Ascending aorta (tissue), 2 donors: ENCODE measurements at regions not wholly inside any gene's neighbourhood (a gene's known extent, or its start where the extent isn't known, plus 50 kb on each side); places are given as distances from the start of the nearest gene placed in this dataset.

Experiments
- DNase-seq, 2 donors: peaks; one replicate each; pipeline ENCODE4 v3.0.0-alpha.2; 2019; ENCODE audit warnings: low spot score in 2 of 2
- H3K27ac ChIP-seq, 2 donors: fragments of 200-600 bp; sonication (generic); one replicate each; pipeline ENCODE4 v1.5.1; 2016 to 2017; ENCODE audit warnings: mild to moderate bottlenecking in 1 of 2
- H3K27me3 ChIP-seq: fragments of 200-600 bp; sonication (generic); one replicate; pipeline ENCODE4 v1.5.1; 2017
- H3K36me3 ChIP-seq, 2 donors: fragments of 200-600 bp; sonication (generic); one replicate each; pipeline ENCODE4 v1.5.1; 2016
- H3K4me1 ChIP-seq, 2 donors: fragments of 200-600 bp; sonication (generic); one replicate each; pipeline ENCODE4 v1.5.1; 2016 to 2017; ENCODE audit warnings: mild to moderate bottlenecking in 1 of 2
- H3K4me3 ChIP-seq, 2 donors: fragments of 200-600 bp; sonication (generic); one replicate each; pipeline ENCODE4 v1.5.1; 2016 to 2017; ENCODE audit warnings: mild to moderate bottlenecking in 1 of 2
- H3K9me3 ChIP-seq, 2 donors: fragments of 200-600 bp; sonication (generic); one replicate each; pipeline ENCODE4 v1.5.1; 2016
- intact Hi-C: fragments of 100-400 bp; cut with DNase I; formaldehyde crosslinking; loops from one replicate; pipeline ENCODE4 v1.15.1; 2023
- TF ChIP-seq, protein P1 (sequence below), 3 experiments: fragments of 200-600 bp in 2 of 3; fragments of 450-650 bp in 1 of 3; sonication (generic) in 2 of 3; IDR thresholded peaks; one replicate each; pipeline ENCODE4 v1.5.1; 2016 to 2019; ENCODE audit warnings: antibody characterized with exemption in 3 of 3, mild to moderate bottlenecking in 1 of 3, moderate library complexity in 1 of 3

DNA sequence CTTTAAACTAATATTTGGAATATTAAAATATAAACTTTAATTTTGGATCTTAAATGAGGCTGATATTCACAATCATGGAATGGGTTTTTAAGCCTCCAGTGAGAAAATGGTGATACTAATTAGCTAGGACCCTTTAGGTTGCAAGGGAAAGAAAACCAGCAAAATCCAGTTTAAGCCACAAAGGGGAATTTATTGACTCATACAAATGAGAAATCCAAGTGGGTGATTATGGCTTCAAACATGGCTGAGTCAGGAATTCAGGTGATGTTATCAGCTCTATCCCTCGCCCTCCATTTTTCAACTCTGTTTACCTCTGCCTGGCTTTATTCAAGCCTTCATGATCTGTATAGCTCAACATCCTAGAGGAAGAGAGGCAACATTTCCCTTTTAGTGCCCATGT lies 75.3 kb upstream of the DLX2 start:
- Histone ChIP-seq H3K4me3 (no peak overlapping the region), H3K4me1 (no peaks in the 10 kb centered on the region), H3K9me3 (no peaks in the 10 kb centered on the region), H3K36me3 (no peaks in the 10 kb centered on the region), H3K27me3 (no peaks in the 10 kb centered on the region), H3K27ac (no peak overlapping the region)
- TF ChIP-seq, protein P1, sequence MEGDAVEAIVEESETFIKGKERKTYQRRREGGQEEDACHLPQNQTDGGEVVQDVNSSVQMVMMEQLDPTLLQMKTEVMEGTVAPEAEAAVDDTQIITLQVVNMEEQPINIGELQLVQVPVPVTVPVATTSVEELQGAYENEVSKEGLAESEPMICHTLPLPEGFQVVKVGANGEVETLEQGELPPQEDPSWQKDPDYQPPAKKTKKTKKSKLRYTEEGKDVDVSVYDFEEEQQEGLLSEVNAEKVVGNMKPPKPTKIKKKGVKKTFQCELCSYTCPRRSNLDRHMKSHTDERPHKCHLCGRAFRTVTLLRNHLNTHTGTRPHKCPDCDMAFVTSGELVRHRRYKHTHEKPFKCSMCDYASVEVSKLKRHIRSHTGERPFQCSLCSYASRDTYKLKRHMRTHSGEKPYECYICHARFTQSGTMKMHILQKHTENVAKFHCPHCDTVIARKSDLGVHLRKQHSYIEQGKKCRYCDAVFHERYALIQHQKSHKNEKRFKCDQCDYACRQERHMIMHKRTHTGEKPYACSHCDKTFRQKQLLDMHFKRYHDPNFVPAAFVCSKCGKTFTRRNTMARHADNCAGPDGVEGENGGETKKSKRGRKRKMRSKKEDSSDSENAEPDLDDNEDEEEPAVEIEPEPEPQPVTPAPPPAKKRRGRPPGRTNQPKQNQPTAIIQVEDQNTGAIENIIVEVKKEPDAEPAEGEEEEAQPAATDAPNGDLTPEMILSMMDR (IDR thresholded peaks at IDR 0.05) = no peak
- DNase-seq = no peak
- intact Hi-C loops = no loop called here

DNA sequence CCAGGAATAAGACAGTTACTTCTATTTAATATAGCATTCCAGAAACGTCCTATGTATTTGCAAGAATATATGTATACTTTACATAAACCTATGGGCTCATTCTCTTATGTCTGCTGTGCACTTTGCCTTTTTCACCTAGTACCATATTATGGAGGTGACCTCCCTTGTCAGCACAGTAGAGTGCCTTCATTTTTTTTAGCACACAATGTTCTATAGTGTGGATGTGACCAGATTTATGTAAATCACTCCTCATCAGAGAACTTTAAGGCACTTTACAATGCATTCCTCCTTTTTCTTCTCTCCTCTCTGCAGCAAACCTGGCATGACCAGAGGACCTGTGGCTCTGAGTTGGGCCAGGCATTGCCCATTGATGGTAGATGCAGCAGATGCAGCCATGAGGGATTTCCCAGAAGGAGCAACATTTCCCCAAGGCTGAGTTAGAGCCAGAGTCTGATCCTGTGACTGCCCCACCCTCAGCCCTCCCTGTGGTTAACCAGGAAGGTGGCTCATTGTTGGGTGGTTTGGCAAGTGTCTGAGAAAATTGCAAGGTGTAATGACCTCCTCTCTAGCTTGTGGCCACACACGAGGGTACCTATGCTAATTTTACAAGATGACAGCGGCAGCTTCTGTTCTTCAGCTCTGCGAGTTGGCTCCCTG lies 76.5 kb upstream of the DLX2 start:
- no peak for DNase-seq

DNA sequence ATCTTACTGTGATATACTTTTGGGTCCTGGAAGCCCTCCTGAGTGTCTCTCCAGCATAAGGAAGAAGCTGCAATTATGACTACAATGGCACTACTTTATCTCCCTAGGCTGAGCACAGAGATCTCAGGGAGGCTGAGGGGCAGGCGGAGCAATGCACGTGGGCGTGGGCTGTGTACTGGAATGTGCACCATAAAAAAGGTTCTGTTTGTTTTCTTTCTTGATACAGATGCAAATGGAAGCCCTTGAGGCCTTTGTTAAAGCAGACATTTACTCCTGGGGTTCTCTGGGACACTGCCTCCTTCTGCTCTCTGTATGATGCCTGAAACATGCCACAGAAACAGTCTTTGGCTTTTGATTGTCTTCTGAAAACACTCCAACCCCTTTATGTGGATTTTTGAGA lies 79.1 kb upstream of the DLX2 start:
- TF ChIP-seq, protein P1 (IDR thresholded peaks at IDR 0.05) = no peak
- intact Hi-C loops = no loop called here
- no peak for DNase-seq
- Histone ChIP-seq H3K4me3 (no peak overlapping the region), H3K4me1 (no peaks in the 10 kb centered on the region), H3K9me3 (no peaks in the 10 kb centered on the region), H3K27ac (no peak overlapping the region), H3K36me3 (no peaks in the 10 kb centered on the region), H3K27me3 (no peaks in the 10 kb centered on the region)

More for the DNA sequence above, 76.5 kb upstream of the DLX2 start:
- no peaks in the 10 kb centered on the region for H3K9me3 ChIP-seq
- TF ChIP-seq, protein P1 (IDR thresholded peaks at IDR 0.05) = no peak
- H3K27me3 ChIP-seq = no peaks in the 10 kb centered on the region
- no peaks in the 10 kb centered on the region for H3K36me3 ChIP-seq
- H3K4me3 ChIP-seq = no peak overlapping the region
- no peak overlapping the region for H3K27ac ChIP-seq
- intact Hi-C loops = no loop called here
- no peaks in the 10 kb centered on the region for H3K4me1 ChIP-seq

DNA sequence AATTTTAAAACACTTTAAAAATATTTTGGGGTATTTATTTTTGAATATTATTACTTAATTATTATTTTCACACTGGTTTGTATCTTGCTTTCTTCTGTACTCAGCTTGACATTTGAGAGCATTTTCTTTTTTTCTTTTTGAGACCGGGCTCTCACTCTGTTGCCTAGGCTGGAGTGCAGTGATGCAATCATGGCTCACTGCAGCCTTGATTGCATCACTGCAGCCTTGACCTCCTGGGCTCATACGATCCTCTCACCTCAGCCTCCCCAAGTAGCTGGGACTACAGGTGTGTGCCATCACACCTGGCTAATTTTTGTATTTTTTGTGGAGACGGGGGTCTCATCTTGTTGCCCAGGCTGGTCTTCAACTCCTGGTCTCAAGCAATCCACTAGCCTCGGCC lies 79.9 kb upstream of the DLX2 start:
- H3K27ac ChIP-seq = no peak overlapping the region
- TF ChIP-seq, protein P1 (IDR thresholded peaks at IDR 0.05) = no peak
- H3K9me3 ChIP-seq = no peaks in the 10 kb centered on the region
- no peaks in the 10 kb centered on the region for H3K4me1 ChIP-seq
- no peak for DNase-seq
- no peak overlapping the region for H3K4me3 ChIP-seq
- intact Hi-C loops = no loop called here
- no peaks in the 10 kb centered on the region for H3K36me3 ChIP-seq
- H3K27me3 ChIP-seq = no peaks in the 10 kb centered on the region

DNA sequence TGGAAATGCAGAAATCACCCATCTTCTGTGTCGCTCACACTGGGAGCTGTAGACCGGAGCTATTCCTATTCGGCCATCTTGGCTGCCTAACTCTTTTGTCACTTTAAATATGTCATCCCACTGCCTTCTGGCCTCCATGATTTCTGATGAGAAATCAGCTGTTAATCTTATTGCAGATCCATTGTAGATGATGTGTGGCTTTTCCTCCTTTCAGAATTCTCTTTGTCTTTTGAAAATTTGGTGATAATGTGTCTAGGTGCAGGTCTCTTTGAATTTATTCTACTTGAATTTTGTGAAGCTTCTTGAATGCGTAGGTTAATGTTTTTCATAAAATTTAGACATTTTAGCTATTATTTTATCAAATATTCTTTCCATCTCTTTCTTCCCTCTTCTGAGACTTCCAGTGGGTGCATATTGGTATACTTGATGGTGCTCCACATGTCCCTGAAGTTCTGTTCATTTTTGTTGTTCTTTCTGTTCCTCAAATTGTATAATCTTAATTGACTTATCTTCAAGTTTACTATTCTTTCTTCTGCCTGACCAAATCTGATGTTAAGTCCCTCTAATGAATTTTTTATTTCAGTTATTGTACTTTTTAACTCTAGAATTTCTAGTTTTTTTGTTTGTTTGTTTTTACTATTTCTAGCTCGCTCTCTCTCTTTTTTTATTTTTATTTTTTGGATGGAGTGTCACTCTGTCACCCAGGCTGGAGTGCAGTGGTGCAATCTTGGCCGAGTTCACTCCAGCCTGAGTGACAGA lies 90.8 kb upstream of the DLX2 start:
- TF ChIP-seq, protein P1 (IDR thresholded peaks at IDR 0.05) = no peak
- no peak overlapping the region for H3K4me3 ChIP-seq
- no peak for DNase-seq
- intact Hi-C loops = no loop called here
- no peaks in the 10 kb centered on the region for H3K4me1 ChIP-seq
- H3K36me3 ChIP-seq = no peaks in the 10 kb centered on the region
- H3K27ac ChIP-seq = no peak overlapping the region
- H3K27me3 ChIP-seq = no peaks in the 10 kb centered on the region
- peaks cover 13 to 14% of the 10 kb centered on the region in 2 donors for H3K9me3 ChIP-seq
